ENCODE measurements at regions not wholly inside any gene's neighbourhood (a gene's known extent, or its start where the extent isn't known, plus 50 kb on each side); places are given as distances from the start of the nearest gene placed in this dataset.

GRCh38 chr1:80211691-80212380, 1205.3 kb upstream of the ADGRL4 start:
- no peak for TF ChIP-seq POLR2AphosphoS5 (IDR thresholded peaks at IDR 0.05)
- TF ChIP-seq, protein P1, sequence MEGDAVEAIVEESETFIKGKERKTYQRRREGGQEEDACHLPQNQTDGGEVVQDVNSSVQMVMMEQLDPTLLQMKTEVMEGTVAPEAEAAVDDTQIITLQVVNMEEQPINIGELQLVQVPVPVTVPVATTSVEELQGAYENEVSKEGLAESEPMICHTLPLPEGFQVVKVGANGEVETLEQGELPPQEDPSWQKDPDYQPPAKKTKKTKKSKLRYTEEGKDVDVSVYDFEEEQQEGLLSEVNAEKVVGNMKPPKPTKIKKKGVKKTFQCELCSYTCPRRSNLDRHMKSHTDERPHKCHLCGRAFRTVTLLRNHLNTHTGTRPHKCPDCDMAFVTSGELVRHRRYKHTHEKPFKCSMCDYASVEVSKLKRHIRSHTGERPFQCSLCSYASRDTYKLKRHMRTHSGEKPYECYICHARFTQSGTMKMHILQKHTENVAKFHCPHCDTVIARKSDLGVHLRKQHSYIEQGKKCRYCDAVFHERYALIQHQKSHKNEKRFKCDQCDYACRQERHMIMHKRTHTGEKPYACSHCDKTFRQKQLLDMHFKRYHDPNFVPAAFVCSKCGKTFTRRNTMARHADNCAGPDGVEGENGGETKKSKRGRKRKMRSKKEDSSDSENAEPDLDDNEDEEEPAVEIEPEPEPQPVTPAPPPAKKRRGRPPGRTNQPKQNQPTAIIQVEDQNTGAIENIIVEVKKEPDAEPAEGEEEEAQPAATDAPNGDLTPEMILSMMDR (IDR thresholded peaks at IDR 0.05), result no peak
- TF ChIP-seq POLR2A (IDR thresholded peaks at IDR 0.05), result no peak
- Histone ChIP-seq H3K36me3 (no peaks in the 10 kb centered on the region), H3K4me3 (no peak overlapping the region), H3K27ac (no peak overlapping the region), H3K9me3 (no peaks in the 10 kb centered on the region), H3K27me3 (no peaks in the 10 kb centered on the region), H3K4me1 (no peaks in the 10 kb centered on the region)
- 67 to 72% methylated on average over 8 of the region's 8 CpGs for WGBS, 2 donors
- no peak for DNase-seq
- intact Hi-C loops (cut with DNase I), result no loop called here

- 65 to 83% methylated on average over 4 of the region's 4 CpGs for WGBS, 2 donors
- Histone ChIP-seq H3K9me3 (no peaks in the 10 kb centered on the region), H3K36me3 (no peaks in the 10 kb centered on the region), H3K27ac (no peak overlapping the region), H3K4me3 (no peak overlapping the region), H3K4me1 (no peaks in the 10 kb centered on the region), H3K27me3 (no peaks in the 10 kb centered on the region)
- intact Hi-C loops (cut with DNase I), result no loop called here
- TF ChIP-seq POLR2AphosphoS5 (IDR thresholded peaks at IDR 0.05) (no peak), EP300 (IDR thresholded peaks at IDR 0.05) (no peak)
- TF ChIP-seq, protein P1 (IDR thresholded peaks at IDR 0.05), result no peak
- no peak for DNase-seq
These were observed 1195.6 kb upstream of the ADGRL4 start for GRCh38 chr1:80202118-80202517.

- TF ChIP-seq POLR2A (IDR thresholded peaks at IDR 0.05) (no peak), EP300 (IDR thresholded peaks at IDR 0.05) (no peak)
- TF ChIP-seq, protein P1 (IDR thresholded peaks at IDR 0.05), result no peak
- 86 to 89% methylated on average over 4 of the region's 4 CpGs for WGBS, 2 donors
- Histone ChIP-seq H3K27ac (no peak overlapping the region), H3K36me3 (no peaks in the 10 kb centered on the region), H3K27me3 (no peaks in the 10 kb centered on the region), H3K4me1 (no peaks in the 10 kb centered on the region), H3K4me3 (no peak overlapping the region), H3K9me3 (no peaks in the 10 kb centered on the region)
- intact Hi-C loops (cut with DNase I), result no loop called here
- DNase-seq, result no peak
These were observed 1187.7 kb upstream of the ADGRL4 start for GRCh38 chr1:80194221-80194620.

GRCh38 chr1:80181418-80181817, 1174.9 kb upstream of the ADGRL4 start:
- H3K4me1 ChIP-seq, result no peaks in the 10 kb centered on the region
- H3K9me3 ChIP-seq, result peaks cover 0 to 4% (median 0%) of the 10 kb centered on the region in 4 donors
- no peak overlapping the region for H3K4me3 ChIP-seq
- no peak overlapping the region for H3K27ac ChIP-seq
- TF ChIP-seq, protein P1 (IDR thresholded peaks at IDR 0.05), result no peak
- no peak for TF ChIP-seq EP300 (IDR thresholded peaks at IDR 0.05)
- TF ChIP-seq POLR2AphosphoS5 (IDR thresholded peaks at IDR 0.05), result no peak
- TF ChIP-seq POLR2A (IDR thresholded peaks at IDR 0.05), result no peak
- H3K36me3 ChIP-seq, result no peaks in the 10 kb centered on the region
- DNase-seq, result no peak
- no peaks in the 10 kb centered on the region for H3K27me3 ChIP-seq
- intact Hi-C loops (cut with DNase I), result no loop called here

DNA sequence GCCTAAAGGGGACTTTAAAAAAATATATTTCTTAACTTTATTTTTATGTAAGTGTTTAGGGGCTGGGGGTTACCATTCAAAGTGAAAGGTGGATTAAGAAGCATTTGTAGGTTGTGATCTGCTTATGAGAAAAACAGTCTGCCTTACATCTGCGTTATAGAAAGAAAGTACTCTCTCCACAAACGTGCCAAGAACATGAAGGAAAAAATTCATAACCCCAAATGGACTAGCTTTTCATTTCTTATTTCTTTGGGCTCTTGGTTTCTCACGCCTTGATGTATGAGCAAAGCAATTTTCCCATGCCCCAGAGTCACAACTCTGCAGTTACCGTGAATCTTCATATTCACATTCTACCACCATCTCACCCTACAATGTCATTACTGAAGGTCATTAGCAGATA, 1165.1 kb upstream of the ADGRL4 start:
- intact Hi-C loops (cut with DNase I), result no loop called here
- no peak for DNase-seq
- Histone ChIP-seq H3K36me3 (no peaks in the 10 kb centered on the region), H3K27me3 (no peaks in the 10 kb centered on the region), H3K27ac (no peak overlapping the region), H3K4me1 (peaks cover 0 to 7% (median 0%) of the 10 kb centered on the region in 4 donors), H3K4me3 (no peak overlapping the region), H3K9me3 (no peaks in the 10 kb centered on the region)
- WGBS, 2 donors, result 74 to 84% methylated on average over 4 of the region's 4 CpGs
- TF ChIP-seq POLR2A (IDR thresholded peaks at IDR 0.05), result no peak
- TF ChIP-seq, protein P1 (IDR thresholded peaks at IDR 0.05), result no peak
- no peak for TF ChIP-seq POLR2AphosphoS5 (IDR thresholded peaks at IDR 0.05)
- no peak for TF ChIP-seq EP300 (IDR thresholded peaks at IDR 0.05)

All from sigmoid colon (tissue), 6 donors.